HG03135 (cell line): ENCODE measurements at regions not wholly inside any gene's neighbourhood (a gene's known extent, or its start where the extent isn't known, plus 50 kb on each side); places are given as distances from the start of the nearest gene placed in this dataset.
"Not testable (repeated sequence)": the region's sequence is repeated elsewhere in the genome, so short reads cannot be mapped to it uniquely, and the experiment has no call there.

ENCODE experiments used
- ATAC-seq: cut with Tn5 transposase; IDR thresholded peaks from one replicate; pipeline ENCODE4 v1.9.1; 2021; ENCODE audit warnings: mild to moderate bottlenecking, moderate library complexity; ENCODE audit not compliant: unreplicated experiment

DNA sequence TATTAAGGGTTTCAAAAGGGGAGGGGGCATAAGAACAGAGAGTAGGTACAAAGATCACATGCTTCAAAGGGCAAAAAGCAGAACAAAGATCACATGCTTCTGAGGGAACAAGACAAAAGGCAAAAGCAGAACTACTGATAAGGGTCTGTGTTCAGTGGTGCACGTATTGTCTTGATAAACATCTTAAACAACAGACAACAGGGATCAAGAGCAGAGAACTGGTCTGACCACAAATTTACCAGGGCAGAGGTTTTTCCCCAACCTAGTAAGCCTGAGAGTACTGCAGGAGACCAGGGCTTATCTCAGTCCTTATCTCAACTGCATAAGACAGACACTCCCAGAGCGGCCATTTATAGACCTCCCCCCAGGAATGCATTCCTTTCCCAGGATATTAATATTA, 900.2 kb upstream of the PRKX start:
- ATAC-seq, result not testable (repeated sequence)

DNA sequence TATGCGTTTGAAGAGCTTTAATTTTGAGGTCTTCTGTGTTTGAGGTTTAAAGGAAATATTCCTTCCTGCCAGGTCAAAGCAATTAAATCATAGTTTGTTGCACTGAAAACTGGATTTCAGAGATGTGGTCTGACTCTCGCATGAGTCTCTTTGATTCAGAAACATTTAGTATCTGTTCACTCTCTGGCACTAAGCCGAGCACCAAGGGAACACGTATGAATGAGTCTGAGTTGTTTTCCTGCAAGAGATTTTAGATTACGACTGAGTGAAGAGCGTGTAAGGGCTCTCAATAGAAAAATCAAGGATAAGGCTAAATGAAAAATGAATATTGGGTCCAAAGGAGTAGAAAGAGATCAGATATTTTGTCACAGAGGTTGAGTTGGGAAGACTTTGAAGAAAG, 875.4 kb upstream of the PRKX start:
- no peak for ATAC-seq

DNA sequence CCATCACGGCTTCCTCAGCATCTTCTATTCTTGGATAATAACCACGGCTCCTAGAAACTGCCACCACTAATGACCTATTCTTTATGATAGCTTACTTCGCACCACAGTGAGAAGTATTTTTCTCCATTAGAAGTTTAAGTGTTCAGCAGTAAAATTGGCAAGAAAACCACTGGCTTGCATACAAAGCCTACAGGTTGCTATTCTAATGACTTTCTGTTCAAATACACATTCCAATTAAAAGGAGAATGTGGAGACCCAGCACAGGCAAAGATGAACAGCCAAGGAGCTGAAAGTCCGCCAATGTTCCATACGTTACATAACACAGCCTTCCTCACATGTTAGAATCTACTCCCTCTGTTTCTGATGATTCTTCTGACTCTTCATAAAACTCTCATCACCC, 875.0 kb upstream of the PRKX start:
- no peak for ATAC-seq

DNA sequence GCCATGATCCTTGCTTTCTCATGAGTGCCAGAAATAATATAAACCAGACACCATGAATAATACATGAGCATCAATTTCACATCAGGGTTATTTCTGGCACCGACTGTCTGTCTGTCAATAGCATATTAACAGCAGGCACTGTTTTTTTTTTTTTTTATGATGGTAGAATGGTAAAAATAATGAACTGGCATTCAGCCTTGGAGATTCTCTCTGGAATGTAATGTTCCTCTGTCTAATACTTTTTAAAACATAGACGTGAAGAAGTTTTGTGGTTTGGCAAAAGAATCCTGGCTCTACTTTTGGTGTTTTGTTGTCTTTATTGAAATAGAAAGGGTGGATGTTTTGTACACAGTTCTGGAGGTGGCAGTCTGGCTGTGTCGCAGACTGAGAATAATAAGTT, 874.6 kb upstream of the PRKX start:
- ATAC-seq, result no peak

DNA sequence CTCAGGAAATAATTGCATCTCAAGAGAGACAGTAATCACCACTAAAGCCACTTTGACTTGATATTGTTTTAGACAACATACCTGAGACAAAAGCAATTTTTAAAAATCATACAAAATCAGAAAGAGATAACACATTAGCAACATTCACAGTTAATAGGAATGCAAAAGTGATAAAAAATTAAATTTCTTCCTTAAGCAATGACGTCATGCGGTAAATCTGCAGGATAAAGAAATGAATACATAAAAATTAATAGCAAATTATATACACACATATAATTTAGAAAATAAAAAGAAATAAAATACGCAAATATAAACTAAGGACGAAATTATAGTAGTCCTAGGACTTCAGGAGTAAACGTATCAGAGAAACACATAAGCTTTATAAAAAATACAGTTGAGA, 866.5 kb upstream of the PRKX start:
- no peak for ATAC-seq

DNA sequence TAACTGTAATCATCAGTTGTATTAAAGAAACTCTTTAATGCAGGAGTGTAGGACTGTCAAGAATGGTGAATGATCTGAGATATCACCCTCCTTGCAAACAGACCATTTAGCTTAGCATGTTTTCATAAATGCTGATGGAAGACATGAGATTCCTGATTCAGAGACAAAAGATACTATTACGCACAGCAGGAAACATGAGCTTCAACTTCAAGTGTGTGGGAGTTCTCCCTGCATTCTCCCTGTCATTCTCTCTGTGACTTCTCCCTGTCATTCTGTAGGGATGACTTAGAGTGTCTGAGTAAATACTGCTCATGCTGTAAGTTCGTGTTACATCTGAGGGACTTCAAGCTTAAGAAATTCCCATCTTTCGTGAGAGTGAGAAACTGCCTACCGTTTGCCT, 866.0 kb upstream of the PRKX start:
- ATAC-seq, result no peak

DNA sequence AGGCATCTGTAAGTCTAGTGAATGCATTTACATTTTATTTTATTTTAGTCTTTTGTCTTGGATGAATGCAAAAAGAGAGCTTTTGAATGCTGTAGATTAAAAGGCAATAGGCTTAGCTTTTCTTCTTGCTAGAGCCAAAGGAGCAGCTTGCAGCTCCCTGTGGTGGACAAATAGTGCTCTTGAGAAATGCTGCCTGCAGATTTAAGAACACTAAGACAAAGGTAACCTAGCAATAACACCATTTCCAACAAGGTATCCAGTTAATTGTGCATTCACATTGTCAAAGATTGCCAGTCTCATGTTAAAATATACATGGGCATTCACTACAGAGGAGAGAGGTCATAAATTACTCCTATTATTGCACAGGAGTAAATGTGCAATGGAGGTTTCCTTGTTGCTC, 859.2 kb upstream of the PRKX start:
- no peak for ATAC-seq

DNA sequence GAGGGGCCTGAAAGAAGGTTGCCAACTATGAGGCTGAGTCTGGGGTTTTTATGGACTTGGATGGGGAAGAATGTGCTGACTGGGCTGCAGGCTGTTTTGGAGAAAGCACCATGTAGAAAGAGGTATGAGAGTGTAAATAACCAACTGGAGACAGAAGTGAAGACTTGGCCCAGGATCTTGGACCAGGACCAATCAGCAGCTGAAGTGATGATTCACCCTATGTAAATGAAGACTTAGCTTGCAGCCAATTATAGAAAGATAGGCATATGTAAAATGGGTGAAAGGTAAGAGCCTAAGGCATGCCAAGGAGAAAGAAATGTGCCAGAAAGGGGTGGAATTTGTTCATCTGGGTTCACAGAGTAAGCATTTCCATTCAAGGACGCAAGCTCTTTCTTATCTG, 856.7 kb upstream of the PRKX start:
- no peak for ATAC-seq

DNA sequence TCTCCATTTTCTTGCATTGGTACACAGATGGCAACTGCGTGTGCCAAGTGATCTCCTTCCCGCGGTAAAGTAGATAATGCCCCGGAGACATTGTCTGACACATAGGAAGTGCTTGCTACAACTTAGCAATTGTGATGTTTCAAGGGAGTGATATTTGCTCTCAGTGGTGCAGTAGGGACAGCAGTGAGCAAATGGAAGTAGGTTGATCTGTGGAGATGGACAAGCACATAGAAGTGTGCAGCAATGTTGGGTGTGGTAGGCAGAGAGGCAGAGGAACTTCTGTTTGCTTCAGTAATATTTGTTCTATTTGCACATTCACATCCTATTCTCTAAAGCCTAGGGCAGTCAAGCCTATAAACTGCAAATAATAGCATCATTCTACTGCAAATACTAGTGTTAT, 846.7 kb upstream of the PRKX start:
- no peak for ATAC-seq

DNA sequence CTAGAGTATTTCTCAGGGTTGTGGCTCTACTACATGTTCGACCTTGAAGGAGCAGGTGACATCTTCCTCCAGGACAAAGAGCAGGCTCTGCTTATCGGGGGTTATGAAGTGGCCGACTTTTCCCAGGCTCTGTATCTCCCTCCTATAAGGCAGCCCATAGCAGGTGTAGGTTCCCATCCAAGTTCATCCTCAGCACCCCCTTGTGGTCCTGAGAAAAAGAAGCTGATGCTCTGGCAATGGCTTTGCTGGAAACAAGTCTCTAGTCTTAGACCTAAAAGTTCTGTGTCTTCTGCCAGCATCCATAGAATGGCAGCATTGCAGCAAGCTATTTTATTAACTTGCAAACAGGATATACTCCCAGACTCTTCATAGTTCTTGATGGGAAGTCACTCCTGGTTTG, 836.6 kb upstream of the PRKX start:
- ATAC-seq, result no peak

DNA sequence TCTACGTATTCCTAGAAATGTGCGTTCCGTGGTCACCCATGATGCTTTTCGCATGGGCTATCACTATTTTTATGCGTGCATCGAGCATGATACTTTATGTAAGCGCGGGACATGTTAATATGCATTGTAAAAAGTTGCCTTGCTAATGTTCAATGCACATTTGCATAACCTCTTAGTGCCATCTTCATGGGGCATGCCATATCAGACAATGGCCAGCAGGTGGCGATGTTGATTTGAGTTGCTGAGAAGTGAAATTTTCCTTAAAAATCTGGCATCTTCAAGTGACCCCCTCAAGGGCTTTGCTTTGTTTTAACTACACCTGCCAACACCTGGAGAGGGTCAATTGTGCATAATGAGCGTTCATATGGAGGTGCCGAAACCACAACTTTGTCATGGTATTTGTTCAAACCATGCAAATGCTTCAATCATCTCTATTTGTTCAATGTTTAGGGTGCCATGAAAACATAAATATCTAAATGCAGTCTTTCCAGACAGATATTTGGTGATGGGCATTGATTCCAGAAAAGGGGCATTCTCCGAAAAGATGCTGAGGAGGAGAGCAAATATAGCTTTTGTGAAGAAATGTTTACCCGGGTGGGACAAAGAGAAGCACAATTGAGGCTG, 833.9 kb upstream of the PRKX start:
- ATAC-seq, result peak; percentile 82

DNA sequence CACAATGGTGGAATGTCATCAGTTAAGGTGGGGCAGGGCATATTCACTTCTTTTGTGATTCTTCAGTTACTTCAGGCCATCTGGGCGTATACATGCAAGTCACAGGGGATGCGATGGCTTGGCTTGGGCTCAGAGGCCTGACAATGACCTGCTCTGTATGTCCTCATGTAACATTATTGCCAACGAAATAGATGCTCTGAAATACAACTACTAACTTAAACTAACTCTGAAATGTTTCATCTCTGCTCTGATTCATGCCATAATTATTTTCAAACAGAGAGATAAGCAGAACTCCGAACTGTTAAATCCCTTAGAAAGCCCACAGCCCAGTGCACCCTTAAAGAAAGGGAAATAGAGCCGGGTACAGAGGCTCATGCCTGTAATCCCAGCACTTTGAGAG, 832.7 kb upstream of the PRKX start:
- not testable (repeated sequence) for ATAC-seq

DNA sequence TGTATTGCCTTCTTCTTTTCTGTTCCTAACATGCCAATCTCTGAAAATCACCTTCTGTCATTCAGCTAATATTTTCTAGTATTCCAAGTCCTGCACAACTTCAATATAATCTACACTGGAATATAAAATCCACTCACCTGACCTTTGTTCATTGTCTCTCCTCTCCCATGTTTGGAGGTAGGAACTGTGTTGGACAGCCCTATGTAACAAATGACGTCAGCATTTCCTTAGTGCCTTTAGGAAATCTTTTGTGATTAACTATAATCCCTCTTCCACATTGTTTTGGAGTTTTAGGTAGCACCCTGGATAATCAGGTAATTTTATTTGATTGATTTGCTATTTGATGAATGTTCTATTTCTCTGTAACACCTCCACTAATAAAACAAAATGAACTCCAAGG, 814.8 kb upstream of the PRKX start:
- ATAC-seq, result no peak

DNA sequence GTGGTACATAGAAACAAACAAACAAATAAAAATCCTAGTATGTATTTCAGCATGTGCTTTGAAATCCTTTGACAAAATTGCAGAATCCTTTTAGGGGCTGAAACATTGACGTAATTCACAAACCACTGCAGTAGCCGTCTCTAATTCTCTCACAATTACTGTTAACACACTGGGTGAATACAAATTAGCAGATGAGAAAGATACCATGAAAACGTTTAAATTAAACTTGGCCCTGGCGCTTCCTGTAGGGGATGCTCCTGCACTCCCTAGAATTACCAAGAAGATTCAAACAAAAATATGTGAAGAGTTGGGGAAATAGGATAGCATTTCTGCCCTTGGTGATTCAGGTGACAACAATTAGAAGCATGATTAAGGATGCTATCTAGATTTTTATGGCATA, 772.5 kb upstream of the PRKX start:
- ATAC-seq, result no peak

DNA sequence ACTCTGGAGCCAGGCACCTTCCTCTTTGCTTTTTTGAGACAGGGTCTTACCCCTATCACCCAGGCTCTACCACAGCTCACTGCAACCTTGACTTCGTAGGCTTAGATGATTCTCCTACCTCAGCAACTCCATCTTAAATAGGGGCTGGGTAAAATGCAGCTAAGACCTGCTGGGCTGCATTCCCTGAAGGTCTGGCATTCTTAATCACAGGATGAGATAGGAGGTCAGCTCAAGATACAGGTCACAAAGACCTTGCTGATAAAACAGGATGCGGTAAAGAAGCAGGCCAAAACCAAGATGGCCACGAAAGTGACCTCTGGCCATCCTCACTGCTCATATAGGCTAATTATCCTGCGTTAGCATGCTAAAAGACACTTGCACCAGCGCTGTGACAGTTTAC, 770.8 kb upstream of the PRKX start:
- ATAC-seq, result no peak

DNA sequence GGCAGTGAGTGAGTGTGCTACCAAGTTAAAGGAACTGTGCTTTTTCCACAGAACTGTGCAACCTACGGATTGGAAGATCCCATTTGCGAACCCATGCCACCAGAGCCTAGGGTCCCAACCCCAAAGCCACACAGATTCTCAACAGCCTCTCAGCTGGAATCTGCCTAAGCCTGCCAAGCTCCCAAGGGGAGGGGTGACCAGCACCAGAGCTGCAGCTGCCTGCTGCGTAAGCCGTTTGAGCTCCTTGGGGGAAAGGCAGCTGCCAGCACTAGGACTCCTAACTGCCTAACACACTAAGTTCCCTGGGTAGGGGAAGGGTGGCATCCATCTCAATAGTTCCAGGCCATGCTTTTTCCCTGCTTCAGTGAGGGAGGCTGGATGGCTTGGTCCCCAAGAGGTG, 738.1 kb upstream of the PRKX start:
- ATAC-seq, result no peak

DNA sequence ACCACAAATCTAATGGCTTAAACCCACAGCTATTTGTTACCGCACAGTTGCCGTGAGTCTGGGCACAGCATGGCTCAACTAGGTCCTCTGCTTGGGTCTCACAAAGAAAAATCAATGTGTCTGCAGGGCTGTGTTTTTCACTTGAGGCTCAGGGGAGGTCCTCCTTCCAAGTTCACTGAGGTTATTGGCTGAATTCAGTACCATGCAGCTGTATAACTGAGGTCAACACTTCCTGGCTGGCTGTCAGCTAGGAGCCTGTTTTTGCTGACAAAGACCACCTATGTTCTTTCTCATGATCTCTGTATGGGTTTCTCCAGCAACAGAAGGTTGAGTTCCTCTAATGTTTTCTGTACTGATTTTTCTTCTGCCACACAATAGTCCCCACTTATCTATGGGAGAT, 736.7 kb upstream of the PRKX start:
- no peak for ATAC-seq

DNA sequence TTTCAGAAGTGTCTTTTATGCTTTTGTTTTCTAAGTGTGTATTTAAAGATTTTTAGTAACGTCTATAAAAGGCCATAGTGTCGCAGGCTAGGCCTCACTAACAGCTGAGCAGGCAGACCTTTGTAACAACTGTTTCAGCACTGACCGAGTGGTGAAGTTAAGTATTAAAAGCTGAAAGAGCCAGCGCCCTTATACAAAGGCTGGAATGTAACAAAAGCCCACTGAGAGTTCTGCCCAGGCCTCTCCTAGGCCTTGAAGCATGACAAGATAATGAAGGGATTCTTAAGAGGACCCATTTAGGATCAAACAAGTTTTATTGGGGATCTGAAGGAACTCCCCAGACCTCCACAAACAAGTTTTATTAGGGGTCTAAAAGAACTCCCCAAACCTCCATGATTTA, 722.5 kb upstream of the PRKX start:
- no peak for ATAC-seq

DNA sequence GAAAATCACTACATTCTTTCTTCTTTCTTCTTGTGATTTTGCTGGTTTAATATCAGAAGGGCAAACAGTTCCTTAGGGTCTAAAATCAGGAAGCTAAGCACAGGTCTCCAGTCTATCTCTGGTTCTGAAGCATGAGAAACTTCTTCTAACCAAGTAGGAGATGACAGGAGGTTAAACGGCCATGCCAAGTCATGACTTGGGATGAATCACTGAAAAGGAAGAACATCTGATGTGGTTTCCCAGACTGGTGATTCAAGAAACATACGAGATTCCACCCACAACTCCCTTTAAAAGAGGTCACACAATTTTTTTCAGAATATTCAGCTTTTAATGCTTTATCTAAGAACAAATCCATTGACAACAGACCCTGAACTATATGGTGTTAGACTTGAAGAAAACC, 684.0 kb upstream of the PRKX start:
- ATAC-seq, result no peak

DNA sequence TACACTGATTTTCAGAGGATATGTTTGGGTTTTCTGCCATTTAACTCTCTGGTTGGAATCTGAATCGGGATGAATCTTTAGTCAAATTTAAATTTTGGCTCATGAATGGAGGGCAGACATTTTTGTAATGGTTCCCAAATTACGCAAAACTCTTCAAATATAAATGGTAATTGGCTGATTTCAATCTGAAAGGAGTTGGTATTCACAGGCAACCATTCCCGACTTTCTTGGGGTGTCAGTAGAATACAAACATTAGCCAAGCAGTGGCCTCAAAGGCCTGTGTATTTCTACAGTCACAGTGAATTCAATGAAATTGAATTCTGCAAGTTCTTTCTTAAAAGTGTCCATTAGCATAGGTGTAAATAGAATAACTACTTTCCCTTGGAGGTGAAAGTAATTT, 668.8 kb upstream of the PRKX start:
- no peak for ATAC-seq

DNA sequence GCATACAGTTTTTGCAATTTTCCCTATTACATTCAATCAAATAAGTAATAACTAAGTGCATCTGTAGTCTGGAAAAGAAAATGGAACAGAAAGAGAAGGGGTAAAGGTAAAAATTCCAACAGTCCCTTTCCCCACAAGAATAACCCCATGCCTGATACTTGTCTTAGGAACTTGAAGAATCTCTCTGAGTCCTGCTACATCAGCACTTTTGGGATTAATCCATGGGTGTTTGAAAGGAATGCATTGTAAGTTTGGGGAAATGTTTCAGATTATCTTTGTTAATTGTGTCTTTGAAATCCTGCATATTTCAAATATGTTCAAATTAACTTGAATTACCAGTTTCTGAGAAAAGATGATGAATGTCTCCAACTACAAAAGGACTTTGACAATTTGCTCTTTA, 667.3 kb upstream of the PRKX start:
- no peak for ATAC-seq

DNA sequence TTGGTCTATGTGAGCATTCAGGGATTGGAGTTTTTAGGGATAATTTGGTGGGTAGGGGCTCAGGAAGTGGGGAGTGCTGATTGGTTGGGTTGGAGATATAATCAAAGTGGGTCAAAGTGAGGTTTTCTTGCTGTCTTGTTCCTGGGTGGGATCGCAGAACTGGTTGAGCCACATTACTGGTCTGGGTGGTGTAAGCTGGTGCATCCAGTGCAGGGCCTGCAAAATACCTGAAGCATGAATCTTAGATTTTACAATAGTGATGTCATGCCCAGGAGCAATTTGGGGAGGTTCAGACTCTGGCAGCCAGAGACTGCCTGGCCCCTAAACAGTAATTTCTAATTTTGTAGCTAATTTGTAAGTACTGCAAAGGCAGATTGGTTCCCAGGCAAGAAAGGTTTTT, 665.6 kb upstream of the PRKX start:
- no peak for ATAC-seq

DNA sequence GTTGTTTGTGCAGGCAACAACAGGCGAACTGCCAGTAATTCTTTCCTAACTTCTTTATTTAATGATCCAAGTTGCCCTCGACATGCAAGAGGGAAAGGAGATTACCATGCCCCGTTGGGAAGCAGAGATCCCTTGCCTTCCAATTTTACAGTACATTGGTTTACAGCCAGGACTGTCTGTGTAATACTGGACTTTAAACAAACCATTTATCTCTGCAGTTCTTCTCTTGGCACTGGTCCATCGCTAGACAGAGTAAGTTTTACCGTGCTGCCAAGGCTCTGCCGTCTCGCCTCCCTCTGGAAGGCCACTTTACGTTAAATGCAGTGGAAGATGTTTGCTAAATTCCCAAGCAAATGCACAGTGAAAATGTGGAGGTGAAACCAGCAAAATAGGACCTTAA, 660.3 kb upstream of the PRKX start:
- ATAC-seq, result no peak

DNA sequence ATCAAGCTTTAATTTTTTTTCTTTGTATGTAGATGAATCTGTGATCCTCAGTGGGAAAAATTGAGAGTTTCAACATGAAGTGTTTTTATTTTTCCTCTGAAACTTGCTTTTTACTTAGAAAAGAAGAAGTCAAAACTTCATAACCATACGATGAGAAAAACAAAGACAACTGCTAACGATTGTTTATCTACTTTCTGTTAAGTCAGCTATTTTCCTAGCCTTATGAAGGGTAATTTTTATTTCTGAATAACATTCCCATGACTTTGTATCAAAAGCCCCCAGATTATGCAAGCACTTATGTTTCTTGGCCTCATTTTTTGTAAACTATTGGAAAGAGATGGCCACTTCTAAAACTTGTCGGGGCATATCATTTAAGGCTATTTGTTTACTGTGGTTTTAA, 645.1 kb upstream of the PRKX start:
- no peak for ATAC-seq
